HCT116 (cell line): ENCODE measurements at regions not wholly inside any gene's neighbourhood (a gene's known extent, or its start where the extent isn't known, plus 50 kb on each side); places are given as distances from the start of the nearest gene placed in this dataset.

Experiments used
- ATAC-seq: fragments of 200-7000 bp; cut with Tn5 transposase; 2 replicates; pipeline ENCODE4 v1.9.1; 2020; ENCODE audit warnings: mild to moderate bottlenecking, moderate library complexity
- BruUV-seq: library from RNA; stranded (reverse); fragments of 400-500 nt; replicated peaks from 2 replicates; lab custom pipeline; 2021; lab: Mats Ljungman, UMichigan
- CTCF ChIA-PET: fragments of 300-600 bp; sonication (Branson Sonifier 250); formaldehyde crosslinking; loops from one replicate; lab custom pipeline; 2021; ENCODE audit warnings: antibody characterized with exemption; lab: Charles Lee
- POLR2A ChIA-PET: fragments of 300-600, 350-600 bp; sonication (Branson Sonifier 250); formaldehyde crosslinking; loops from one replicate; lab custom pipeline; 2021; ENCODE audit warnings: antibody characterized with exemption; lab: Charles Lee
- RAD21 ChIA-PET, 2 experiments: fragments of 300-600 bp; sonication (Branson Sonifier 250); formaldehyde crosslinking; loops; one replicate each; lab custom pipeline; 2023; ENCODE audit warnings: low total read pairs in 2 of 2; ENCODE audit not compliant: uncharacterized antibody in 2 of 2, unreplicated experiment in 2 of 2, low non-redundant PET in 1 of 2; lab: Charles Lee
- DNase-seq: peaks from one replicate; pipeline ENCODE4 v3.0.0-alpha.2; 2010; ENCODE audit warnings: low read depth, low spot score
- H2AFZ ChIP-seq: fragments of 200-600 bp; shearing (Covaris generic), sonication (generic); 2 replicates; pipeline ENCODE4 v1.6.1; 2017; ENCODE audit warnings: low read depth, mixed run types, mixed read lengths, antibody characterized with exemption, low read length; ENCODE audit not compliant: poor library complexity, severe bottlenecking
- H3K27ac ChIP-seq: 2 replicates; pipeline ENCODE4 v1.5.1; 2012; ENCODE audit warnings: low read depth, low read length
- H3K27me3 ChIP-seq: fragments of 200-600 bp; sonication (generic); 2 replicates; pipeline ENCODE4 v1.6.1; 2016; ENCODE audit warnings: mixed run types, low read length, mixed read lengths; ENCODE audit not compliant: insufficient read depth
- H3K36me3 ChIP-seq, 2 experiments: fragments of 200-500 bp in 1 of 2; fragments of 200-600 bp in 1 of 2; sonication (Bioruptor generic) in 1 of 2; sonication (generic) in 1 of 2; 2 replicates each; pipeline versions ENCODE4 v1.5.1 to v1.6.1; 2014 to 2016; ENCODE audit warnings: low read length in 2 of 2, inconsistent platforms in 1 of 2, mixed read lengths in 1 of 2, mixed run types in 1 of 2; ENCODE audit not compliant: insufficient read depth in 2 of 2, control insufficient read depth in 1 of 2
- H3K4me1 ChIP-seq, 2 experiments: fragments of 200-600 bp in 1 of 2; sonication (generic) in 1 of 2; 2 replicates each; pipeline versions ENCODE4 v1.5.1 to v1.6.1; 2012 to 2017; ENCODE audit warnings: low read length in 2 of 2, inconsistent platforms in 1 of 2, mild to moderate bottlenecking in 1 of 2, mixed read lengths in 1 of 2, mixed run types in 1 of 2, moderate library complexity in 1 of 2; ENCODE audit not compliant: insufficient read depth in 2 of 2, control insufficient read depth in 1 of 2
- H3K4me2 ChIP-seq: fragments of 200-600 bp; sonication (generic); 2 replicates; pipeline ENCODE4 v1.6.1; 2017; ENCODE audit warnings: mixed run types, low read length, mixed read lengths
- H3K4me3 ChIP-seq, 2 experiments: fragments of 200-600 bp in 1 of 2; sonication (generic) in 1 of 2; replicated peaks in 1 of 2; 2 replicates each; pipeline ENCODE4 v1.5.1; 2011 to 2016; ENCODE audit warnings: low read length in 2 of 2, control low read depth in 1 of 2, low read depth in 1 of 2, mild to moderate bottlenecking in 1 of 2, mixed read lengths in 1 of 2, mixed run types in 1 of 2
- H3K79me2 ChIP-seq: fragments of 200-600 bp; sonication (generic); 2 replicates; pipeline ENCODE4 v1.6.1; 2017; ENCODE audit warnings: mild to moderate bottlenecking, mixed run types, low read length, moderate library complexity, mixed read lengths; ENCODE audit not compliant: insufficient read depth
- H3K9ac ChIP-seq: fragments of 200-600 bp; sonication (generic); 2 replicates; pipeline ENCODE4 v1.6.1; 2016; ENCODE audit warnings: low read length, mixed read lengths
- H3K9me2 ChIP-seq: fragments of 200-600 bp; sonication (generic), shearing (Covaris generic); 2 replicates; pipeline ENCODE4 v1.6.1; 2017; ENCODE audit warnings: mixed run types, mild to moderate bottlenecking, moderate library complexity; ENCODE audit not compliant: insufficient read depth
- H3K9me3 ChIP-seq, 2 experiments: fragments of 200-500 bp in 1 of 2; fragments of 200-600 bp in 1 of 2; sonication (Bioruptor generic) in 1 of 2; sonication (generic) in 1 of 2; 2 replicates each; pipeline ENCODE4 v1.6.1; 2014 to 2017; ENCODE audit warnings: low read length in 2 of 2, mixed read lengths in 2 of 2, inconsistent platforms in 1 of 2, low read depth in 1 of 2, mild to moderate bottlenecking in 1 of 2, mixed run types in 1 of 2, moderate library complexity in 1 of 2; ENCODE audit not compliant: control insufficient read depth in 1 of 2, insufficient read depth in 1 of 2
- H4K20me1 ChIP-seq: fragments of 200-600 bp; sonication (generic), shearing (Covaris generic); 2 replicates; pipeline ENCODE4 v1.6.1; 2017; ENCODE audit warnings: mixed run types, mild to moderate bottlenecking, moderate library complexity; ENCODE audit not compliant: insufficient read depth
- CEBPB ChIP-seq: IDR thresholded peaks from 2 replicates; pipeline ENCODE4 v1.6.1; 2012; ENCODE audit warnings: low read depth
- JUND ChIP-seq: IDR thresholded peaks from 2 replicates; pipeline ENCODE4 v1.6.1; 2012
- POLR2AphosphoS5 ChIP-seq: IDR thresholded peaks from 2 replicates; pipeline ENCODE4 v1.6.1; 2011; ENCODE audit warnings: mild to moderate bottlenecking, low read depth, low read length, moderate library complexity
- SIN3A ChIP-seq: IDR thresholded peaks from 2 replicates; pipeline ENCODE4 v1.6.1; 2012; ENCODE audit warnings: low read depth
- SP1 ChIP-seq: IDR thresholded peaks from 2 replicates; pipeline ENCODE4 v1.6.1; 2012; ENCODE audit warnings: low read depth
- YY1 ChIP-seq: IDR thresholded peaks from 2 replicates; pipeline ENCODE4 v1.6.1; 2011; ENCODE audit warnings: low read length, low read depth, moderate library complexity, mild to moderate bottlenecking; ENCODE audit not compliant: insufficient replicate concordance; ENCODE audit errors: extremely low read depth
- intact Hi-C: fragments of 100-400 bp; cut with micrococcal nuclease; formaldehyde crosslinking; loops from 2 replicates; pipeline ENCODE4 v1.10.0; 2022
- TF ChIP-seq, protein P1 (sequence below): IDR thresholded peaks from 2 replicates; pipeline ENCODE4 v1.6.1; 2012; ENCODE audit warnings: low read depth
- TF ChIP-seq, protein P2 (sequence below): IDR thresholded peaks from 2 replicates; pipeline ENCODE4 v1.6.1; 2012
- TF ChIP-seq, protein P3 (sequence below): IDR thresholded peaks from 2 replicates; pipeline ENCODE4 v1.6.1; 2012
- TF ChIP-seq, protein P4 (sequence below): IDR thresholded peaks from 2 replicates; pipeline ENCODE4 v1.6.1; 2011; ENCODE audit warnings: mild to moderate bottlenecking, low read length, moderate library complexity; ENCODE audit not compliant: insufficient replicate concordance; ENCODE audit errors: extremely low read depth

DNA sequence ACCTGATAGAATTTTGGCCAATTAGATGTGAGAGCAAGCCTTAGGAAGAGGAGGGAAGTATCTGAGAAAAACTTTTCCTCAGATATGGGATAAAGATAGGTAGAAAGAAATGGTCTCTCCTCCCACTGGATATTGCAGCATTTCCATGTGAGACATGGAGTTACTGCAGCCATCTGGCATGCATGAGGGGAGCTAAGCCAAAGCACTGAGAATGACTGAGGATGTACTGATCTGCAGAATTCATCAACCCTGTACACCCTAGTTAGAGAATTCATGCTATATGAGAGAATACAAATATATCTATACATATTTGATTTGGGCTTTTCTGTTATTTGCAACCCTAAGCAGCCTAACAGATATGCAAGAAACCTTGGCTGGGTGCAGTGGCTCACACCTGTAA is 52.5 kb upstream of the RPL34 start:
- H3K27me3 ChIP-seq = no peaks in the 10 kb centered on the region
- no peaks in the 10 kb centered on the region for H3K4me1 ChIP-seq
- TF ChIP-seq, protein P1, sequence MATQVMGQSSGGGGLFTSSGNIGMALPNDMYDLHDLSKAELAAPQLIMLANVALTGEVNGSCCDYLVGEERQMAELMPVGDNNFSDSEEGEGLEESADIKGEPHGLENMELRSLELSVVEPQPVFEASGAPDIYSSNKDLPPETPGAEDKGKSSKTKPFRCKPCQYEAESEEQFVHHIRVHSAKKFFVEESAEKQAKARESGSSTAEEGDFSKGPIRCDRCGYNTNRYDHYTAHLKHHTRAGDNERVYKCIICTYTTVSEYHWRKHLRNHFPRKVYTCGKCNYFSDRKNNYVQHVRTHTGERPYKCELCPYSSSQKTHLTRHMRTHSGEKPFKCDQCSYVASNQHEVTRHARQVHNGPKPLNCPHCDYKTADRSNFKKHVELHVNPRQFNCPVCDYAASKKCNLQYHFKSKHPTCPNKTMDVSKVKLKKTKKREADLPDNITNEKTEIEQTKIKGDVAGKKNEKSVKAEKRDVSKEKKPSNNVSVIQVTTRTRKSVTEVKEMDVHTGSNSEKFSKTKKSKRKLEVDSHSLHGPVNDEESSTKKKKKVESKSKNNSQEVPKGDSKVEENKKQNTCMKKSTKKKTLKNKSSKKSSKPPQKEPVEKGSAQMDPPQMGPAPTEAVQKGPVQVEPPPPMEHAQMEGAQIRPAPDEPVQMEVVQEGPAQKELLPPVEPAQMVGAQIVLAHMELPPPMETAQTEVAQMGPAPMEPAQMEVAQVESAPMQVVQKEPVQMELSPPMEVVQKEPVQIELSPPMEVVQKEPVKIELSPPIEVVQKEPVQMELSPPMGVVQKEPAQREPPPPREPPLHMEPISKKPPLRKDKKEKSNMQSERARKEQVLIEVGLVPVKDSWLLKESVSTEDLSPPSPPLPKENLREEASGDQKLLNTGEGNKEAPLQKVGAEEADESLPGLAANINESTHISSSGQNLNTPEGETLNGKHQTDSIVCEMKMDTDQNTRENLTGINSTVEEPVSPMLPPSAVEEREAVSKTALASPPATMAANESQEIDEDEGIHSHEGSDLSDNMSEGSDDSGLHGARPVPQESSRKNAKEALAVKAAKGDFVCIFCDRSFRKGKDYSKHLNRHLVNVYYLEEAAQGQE = no peak
- TF ChIP-seq, protein P2, sequence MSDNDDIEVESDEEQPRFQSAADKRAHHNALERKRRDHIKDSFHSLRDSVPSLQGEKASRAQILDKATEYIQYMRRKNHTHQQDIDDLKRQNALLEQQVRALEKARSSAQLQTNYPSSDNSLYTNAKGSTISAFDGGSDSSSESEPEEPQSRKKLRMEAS = no peak
- no peak for TF ChIP-seq SP1
- ChIA-PET RAD21 (no interaction called here), POLR2A (no interaction called here), CTCF (no interaction called here)
- H3K36me3 ChIP-seq = no peaks in the 10 kb centered on the region
- no peaks in the 10 kb centered on the region for H4K20me1 ChIP-seq
- DNase-seq (no peak), ATAC-seq (no peak)
- no TSS peak for BruUV-seq
- H2AFZ ChIP-seq = no peak overlapping the region
- H3K79me2 ChIP-seq = no peaks in the 10 kb centered on the region
- no peak overlapping the region for H3K27ac ChIP-seq
- no peaks in the 10 kb centered on the region for H3K9me2 ChIP-seq
- intact Hi-C loops = no loop called here
- H3K4me3 ChIP-seq = no peak overlapping the region
- no peak overlapping the region for H3K4me2 ChIP-seq
- H3K9ac ChIP-seq = no peak overlapping the region
- no peaks in the 10 kb centered on the region for H3K9me3 ChIP-seq

DNA sequence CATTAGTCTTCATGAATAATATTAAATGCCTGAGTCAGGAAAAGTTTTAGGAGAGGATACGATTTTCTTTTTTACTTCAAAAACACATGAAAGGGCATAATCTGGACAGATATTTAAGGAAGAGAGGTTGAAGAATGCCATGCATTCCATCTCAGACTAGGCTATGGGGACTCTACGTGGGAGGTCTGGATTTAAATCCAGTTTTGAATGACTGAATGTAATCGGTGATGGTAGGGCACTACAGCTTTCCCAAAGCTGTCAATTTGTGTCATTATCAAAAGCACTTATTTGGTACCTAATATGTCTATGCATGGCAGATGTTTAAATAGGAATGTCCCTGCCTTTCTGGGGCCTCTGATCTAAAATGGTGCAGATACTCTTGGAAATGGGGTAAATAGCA is 59.3 kb upstream of the RPL34 start:
- DNase-seq (no peak), ATAC-seq (no peak)
- BruUV-seq = no TSS peak
- RAD21 ChIA-PET = no interaction called here
- H3K9me3 ChIP-seq = no peaks in the 10 kb centered on the region
- no peaks in the 10 kb centered on the region for H3K36me3 ChIP-seq
- H2AFZ ChIP-seq = no peak overlapping the region
- POLR2A ChIA-PET = no interaction called here
- H3K27me3 ChIP-seq = no peaks in the 10 kb centered on the region
- no peaks in the 10 kb centered on the region for H3K4me1 ChIP-seq
- CTCF ChIA-PET = no interaction called here
- no peaks in the 10 kb centered on the region for H3K79me2 ChIP-seq
- no peak overlapping the region for H3K4me2 ChIP-seq
- no peaks in the 10 kb centered on the region for H3K9me2 ChIP-seq
- TF ChIP-seq, protein P3, sequence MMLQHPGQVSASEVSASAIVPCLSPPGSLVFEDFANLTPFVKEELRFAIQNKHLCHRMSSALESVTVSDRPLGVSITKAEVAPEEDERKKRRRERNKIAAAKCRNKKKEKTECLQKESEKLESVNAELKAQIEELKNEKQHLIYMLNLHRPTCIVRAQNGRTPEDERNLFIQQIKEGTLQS = no peak
- TF ChIP-seq YY1 (no peak), JUND (no peak), SIN3A (no peak), CEBPB (no peak), POLR2AphosphoS5 (no peak)
- TF ChIP-seq, protein P2 = no peak
- TF ChIP-seq, protein P4, sequence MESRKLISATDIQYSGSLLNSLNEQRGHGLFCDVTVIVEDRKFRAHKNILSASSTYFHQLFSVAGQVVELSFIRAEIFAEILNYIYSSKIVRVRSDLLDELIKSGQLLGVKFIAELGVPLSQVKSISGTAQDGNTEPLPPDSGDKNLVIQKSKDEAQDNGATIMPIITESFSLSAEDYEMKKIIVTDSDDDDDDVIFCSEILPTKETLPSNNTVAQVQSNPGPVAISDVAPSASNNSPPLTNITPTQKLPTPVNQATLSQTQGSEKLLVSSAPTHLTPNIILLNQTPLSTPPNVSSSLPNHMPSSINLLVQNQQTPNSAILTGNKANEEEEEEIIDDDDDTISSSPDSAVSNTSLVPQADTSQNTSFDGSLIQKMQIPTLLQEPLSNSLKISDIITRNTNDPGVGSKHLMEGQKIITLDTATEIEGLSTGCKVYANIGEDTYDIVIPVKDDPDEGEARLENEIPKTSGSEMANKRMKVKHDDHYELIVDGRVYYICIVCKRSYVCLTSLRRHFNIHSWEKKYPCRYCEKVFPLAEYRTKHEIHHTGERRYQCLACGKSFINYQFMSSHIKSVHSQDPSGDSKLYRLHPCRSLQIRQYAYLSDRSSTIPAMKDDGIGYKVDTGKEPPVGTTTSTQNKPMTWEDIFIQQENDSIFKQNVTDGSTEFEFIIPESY = no peak
- TF ChIP-seq, all 23 proteins: peak for 0
- Histone ChIP-seq H3K27ac (no peak overlapping the region), H3K9ac (no peak overlapping the region), H3K4me3 (no peak overlapping the region), H4K20me1 (no peaks in the 10 kb centered on the region)
- intact Hi-C loops = no loop called here
